Stimulated activated CD4-positive, alpha-beta T cell treated with anti-CD3 and anti-CD28 coated beads, Interleukin-15, amount 100 ng/mL, for 24 hours (primary cell): ENCODE measurements at regions not wholly inside any gene's neighbourhood (a gene's known extent, or its start where the extent isn't known, plus 50 kb on each side); places are given as distances from the start of the nearest gene placed in this dataset.

ENCODE experiments used
- DNase-seq: peaks from one replicate; pipeline ENCODE4 v3.0.0-alpha.2; 2020

- DNase-seq = no peak
Observed at GRCh38 chr16:86808863-86809444, 230.6 kb downstream of the FOXL1 start.

GRCh38 chr16:86809458-86809955 is 231.2 kb downstream of the FOXL1 start:
- no peak for DNase-seq

GRCh38 chr16:86810062-86810461 is 231.7 kb downstream of the FOXL1 start:
- DNase-seq = no peak

GRCh38 chr16:86812363-86812970 is 234.1 kb downstream of the FOXL1 start:
- no peak for DNase-seq

- DNase-seq = no peak
Observed at GRCh38 chr16:86814256-86814655, 235.9 kb downstream of the FOXL1 start.

GRCh38 chr16:86816930-86817625 is 238.7 kb downstream of the FOXL1 start:
- no peak for DNase-seq

DNA sequence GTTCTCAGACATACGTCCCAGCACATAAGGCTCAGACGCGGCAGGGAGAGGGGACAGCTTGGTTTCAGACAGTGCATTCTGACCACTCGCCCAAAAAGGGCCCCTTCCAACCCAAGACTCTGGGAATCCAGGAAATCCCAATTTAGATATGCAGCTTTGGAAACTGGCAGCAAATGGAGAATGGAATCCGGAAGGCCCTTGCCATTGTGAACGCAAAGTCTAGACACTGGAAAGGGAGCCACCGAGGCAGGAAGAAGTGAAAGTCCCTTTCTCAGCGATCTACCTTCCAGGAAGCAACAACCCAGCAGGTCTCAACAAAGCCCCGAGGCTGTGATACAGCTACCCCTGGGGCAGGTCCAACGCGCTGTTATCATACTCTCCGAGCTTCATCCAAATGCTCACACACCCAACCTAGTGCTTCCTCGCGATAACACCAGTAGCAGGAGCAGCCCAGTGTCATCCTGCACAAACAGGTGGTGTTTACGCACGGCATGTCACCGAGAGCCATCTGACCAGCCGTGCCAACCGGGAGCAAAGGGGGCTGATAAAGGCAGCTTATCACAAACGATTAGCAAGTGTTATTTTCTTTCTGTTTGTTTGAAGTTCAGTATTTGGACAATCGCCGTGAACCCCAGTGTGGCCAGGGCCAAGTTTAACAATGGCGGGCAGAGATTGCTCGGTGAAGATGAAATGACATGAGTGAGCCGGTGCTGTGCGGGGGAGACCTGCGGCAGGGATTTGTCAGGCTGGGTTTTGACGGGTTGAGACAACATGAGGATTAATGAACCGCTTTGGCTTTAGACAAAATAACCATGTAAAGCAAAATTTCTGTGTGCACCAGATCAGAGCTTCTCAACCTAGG is 240.6 kb downstream of the FOXL1 start:
- DNase-seq = no peak

- DNase-seq = no peak
Observed at GRCh38 chr16:86819533-86819892, 241.2 kb downstream of the FOXL1 start.

DNA sequence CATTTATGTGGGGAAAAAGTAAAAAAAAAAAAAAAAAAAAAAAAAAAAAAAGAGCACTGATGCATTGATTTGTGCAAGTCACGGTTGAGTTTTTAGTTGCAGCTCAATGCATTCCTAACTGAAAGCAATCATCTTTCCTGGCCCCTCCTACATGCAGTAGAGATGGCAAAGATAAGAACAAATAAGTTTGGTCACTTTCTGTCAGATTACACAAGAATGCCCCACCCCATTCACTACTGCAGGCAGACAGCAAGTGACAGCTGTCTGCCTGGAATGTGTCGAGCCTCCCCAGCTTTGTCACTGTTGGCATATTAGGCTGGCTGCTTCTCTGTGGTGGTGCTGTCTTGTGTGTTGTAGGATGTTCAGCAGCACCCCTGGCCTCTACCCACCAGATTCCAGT is 243.5 kb downstream of the FOXL1 start:
- DNase-seq = no peak

- no peak for DNase-seq
Observed at GRCh38 chr16:86823125-86823524, 244.8 kb downstream of the FOXL1 start.

GRCh38 chr16:86823888-86824671 is 245.7 kb downstream of the FOXL1 start:
- DNase-seq = no peak

DNA sequence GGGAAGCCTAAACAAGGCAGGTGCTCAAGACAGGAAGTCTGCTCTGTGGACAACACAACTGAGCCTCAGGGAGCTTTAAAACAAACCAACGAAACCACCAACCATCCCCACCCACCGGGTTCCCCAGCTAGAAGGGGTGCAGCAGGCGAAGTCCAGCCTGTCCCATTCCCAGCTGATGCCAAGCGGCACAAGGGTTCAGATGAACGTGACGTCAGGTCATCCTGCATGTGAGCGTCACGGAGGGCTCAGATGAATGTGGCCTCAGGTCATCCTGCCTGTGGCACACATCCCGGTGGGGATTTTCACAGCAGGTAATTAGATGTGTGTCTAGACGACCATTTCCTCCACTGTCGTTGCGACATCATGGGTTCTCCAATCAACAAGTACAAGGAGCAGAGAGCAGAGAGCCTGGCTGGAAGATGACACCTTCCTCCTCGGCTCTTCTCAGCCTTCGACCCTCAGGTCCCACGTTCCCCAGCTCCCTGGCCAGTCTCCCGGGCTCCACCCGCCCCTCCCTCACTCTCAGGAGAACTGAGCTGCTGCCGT is 246.5 kb downstream of the FOXL1 start:
- no peak for DNase-seq

- DNase-seq = no peak
Observed at GRCh38 chr16:86825631-86826030, 247.3 kb downstream of the FOXL1 start.

DNA sequence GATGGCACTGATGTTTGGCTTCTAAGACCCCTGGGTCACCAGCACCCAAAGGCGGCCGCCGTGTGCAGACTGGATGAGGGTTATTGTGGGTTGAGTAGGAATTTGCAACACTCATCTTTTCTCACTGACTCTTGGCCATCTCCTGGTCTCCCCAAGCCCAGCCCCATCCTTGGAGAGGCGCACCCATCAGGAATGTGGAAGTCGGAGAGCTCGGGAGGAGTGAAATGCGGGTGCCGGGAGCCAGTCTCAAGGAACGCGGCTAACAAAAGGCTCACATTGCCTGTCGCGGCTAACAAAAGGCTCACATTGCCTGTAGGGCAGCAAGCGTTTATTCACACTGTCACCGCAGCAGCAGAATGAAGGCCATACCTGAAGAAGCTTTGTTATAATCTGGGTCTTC is 248.6 kb downstream of the FOXL1 start:
- no peak for DNase-seq

DNA sequence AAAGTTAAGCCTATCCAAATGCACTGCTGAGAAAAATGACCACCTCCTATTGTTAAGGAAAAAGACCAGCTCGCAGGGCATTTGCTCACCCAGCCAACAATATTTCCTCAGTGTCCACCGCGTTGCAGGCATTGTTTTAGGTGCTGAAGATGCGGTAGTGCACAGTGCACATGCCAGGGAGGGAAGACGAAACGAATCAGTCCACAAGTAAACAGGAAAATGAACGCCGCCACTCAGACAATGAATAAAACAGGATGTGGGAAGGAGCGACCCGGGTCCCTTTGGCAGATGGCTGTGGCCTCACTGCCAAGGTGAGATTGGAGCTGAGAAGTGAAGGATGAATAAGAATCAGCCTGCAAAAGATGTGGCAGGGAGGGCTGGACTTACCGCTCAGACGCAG is 249.2 kb downstream of the FOXL1 start:
- DNase-seq = no peak

DNA sequence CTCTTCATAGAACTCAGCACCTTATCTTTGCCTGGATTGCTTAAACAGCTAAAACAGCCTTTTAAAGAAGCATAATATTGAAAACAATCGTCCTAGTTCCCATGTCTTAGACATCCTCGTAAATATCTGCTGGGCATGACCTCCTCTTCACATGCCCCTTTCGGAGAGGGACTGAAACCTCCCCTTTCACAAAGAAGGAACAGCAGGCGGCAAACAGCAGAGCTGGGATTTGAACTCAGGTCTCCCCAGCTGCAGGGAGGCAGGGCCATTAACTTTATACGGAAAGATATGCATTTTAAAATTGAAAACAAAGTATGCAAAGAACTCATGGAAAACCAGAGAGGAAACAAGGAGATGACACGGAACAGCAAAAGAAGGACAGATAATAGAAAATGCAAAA is 249.9 kb downstream of the FOXL1 start:
- no peak for DNase-seq

DNA sequence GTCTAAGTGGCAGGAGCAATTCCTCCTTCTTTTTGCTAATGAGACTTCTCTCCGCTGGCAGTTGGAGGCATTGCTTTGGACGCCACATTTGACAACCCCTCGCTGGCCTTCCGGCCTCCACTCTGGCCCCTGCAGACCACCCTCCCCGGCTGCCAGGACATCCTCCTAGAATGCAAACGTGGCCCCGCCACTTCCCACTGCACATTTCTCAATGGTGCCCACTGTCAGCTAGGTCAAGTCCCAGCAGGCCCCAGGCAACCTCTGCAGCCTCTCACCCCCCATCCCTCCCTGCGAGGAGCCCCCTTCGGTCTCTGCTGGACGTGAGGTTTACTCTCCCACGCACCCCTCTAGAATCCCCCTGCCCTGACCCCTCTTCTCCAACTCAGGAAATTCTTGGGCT is 250.3 kb downstream of the FOXL1 start:
- DNase-seq = no peak

DNA sequence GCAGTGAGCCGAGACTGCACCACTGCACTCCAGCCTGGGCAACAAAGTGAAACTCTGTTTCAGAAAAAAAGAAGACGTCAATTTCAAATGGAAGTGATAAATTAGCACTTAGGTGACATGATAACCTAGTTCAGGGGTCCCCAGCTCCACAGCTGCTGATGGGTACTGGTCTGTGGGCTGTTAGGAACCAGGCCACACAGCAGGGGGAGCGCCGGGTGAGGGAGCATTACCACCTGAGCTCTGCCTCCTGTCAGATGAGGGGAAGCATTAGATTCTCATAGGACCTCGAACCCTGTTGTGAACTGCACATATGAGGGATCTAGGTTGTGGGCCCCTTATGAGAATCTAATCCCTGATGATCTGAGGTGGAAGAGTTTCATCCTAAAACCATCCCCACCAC is 253.0 kb downstream of the FOXL1 start:
- no peak for DNase-seq

- DNase-seq = no peak
Observed at GRCh38 chr16:86833136-86833535, 254.8 kb downstream of the FOXL1 start.

DNA sequence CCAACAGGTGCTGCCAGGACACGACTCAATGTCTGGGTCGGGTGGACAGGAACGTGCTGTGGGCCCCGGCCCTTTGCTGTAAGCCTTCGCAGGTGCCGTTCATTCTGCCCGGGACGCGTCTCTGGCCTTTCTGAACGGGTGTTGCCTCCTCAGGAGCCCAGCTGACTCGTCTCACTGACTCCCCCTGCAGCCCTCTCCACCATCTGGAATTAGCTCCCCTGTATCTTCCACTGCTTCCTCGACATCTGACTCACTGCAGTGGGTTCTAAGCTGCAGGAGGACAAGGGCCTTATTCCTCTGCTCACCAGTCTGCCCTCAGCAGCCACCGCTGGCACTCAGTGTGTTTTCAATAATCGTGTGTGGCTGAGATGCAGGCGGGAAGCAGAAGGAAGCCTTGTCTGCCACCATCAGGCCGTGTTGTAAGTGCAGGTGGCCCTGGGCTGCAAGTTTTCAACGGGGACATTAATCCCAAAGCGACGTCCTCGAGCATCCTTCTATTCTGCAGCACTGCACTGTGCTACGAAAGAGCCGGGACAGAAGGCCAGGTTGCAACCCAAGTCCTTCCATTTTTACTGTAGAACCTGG is 256.2 kb downstream of the FOXL1 start:
- no peak for DNase-seq

- DNase-seq = no peak
Observed at GRCh38 chr16:86835982-86836381, 257.6 kb downstream of the FOXL1 start.
